ENCODE measurements at regions not wholly inside any gene's neighbourhood (a gene's known extent, or its start where the extent isn't known, plus 50 kb on each side); places are given as distances from the start of the nearest gene placed in this dataset.

GRCh38 chr10:29067628-29068027 lies 221.2 kb upstream of the LYZL1 start:
- TF ChIP-seq CTCF (IDR thresholded peaks at IDR 0.05; ENCODE audit: low read depth, low read length, poor library complexity, severe bottlenecking) (no peak), EZH2phosphoT487 (IDR thresholded peaks at IDR 0.05; ENCODE audit: borderline replicate concordance, low read length) (no peak)

All from DOHH2 (cell line).